ENCODE measurements at regions not wholly inside any gene's neighbourhood (a gene's known extent, or its start where the extent isn't known, plus 50 kb on each side); places are given as distances from the start of the nearest gene placed in this dataset.

GRCh38 chr2:18473241-18474181 lies 86.9 kb downstream of the RDH14 start:
- in situ Hi-C loops (cut with HindIII; ENCODE audit: low sequenced_read_pairs), result no loop called here

GRCh38 chr2:18467749-18468360 lies 92.6 kb downstream of the RDH14 start:
- in situ Hi-C loops (cut with HindIII; ENCODE audit: low sequenced_read_pairs), result no loop called here

GRCh38 chr2:18465979-18466378 lies 94.5 kb downstream of the RDH14 start:
- in situ Hi-C loops (cut with HindIII; ENCODE audit: low sequenced_read_pairs), result no loop called here

- in situ Hi-C loops (cut with HindIII; ENCODE audit: low sequenced_read_pairs), result no loop called here
These were observed 95.5 kb downstream of the RDH14 start for GRCh38 chr2:18464913-18465312.

GRCh38 chr2:18456026-18456425 lies 104.4 kb downstream of the RDH14 start:
- in situ Hi-C loops (cut with HindIII; ENCODE audit: low sequenced_read_pairs), result no loop called here

GRCh38 chr2:18455236-18455862 lies 105.1 kb downstream of the RDH14 start:
- in situ Hi-C loops (cut with HindIII; ENCODE audit: low sequenced_read_pairs), result no loop called here

- in situ Hi-C loops (cut with HindIII; ENCODE audit: low sequenced_read_pairs), result no loop called here
These were observed 105.7 kb downstream of the RDH14 start for GRCh38 chr2:18454692-18455235.

GRCh38 chr2:18446715-18447114 lies 113.7 kb downstream of the RDH14 start:
- in situ Hi-C loops (cut with HindIII; ENCODE audit: low sequenced_read_pairs), result no loop called here

- in situ Hi-C loops (cut with HindIII; ENCODE audit: low sequenced_read_pairs), result no loop called here
These were observed 114.8 kb downstream of the RDH14 start for GRCh38 chr2:18445433-18446320.

- in situ Hi-C loops (cut with HindIII; ENCODE audit: low sequenced_read_pairs), result no loop called here
These were observed 115.6 kb downstream of the RDH14 start for GRCh38 chr2:18444806-18445205.

- in situ Hi-C loops (cut with HindIII; ENCODE audit: low sequenced_read_pairs), result no loop called here
These were observed 118.9 kb downstream of the RDH14 start for GRCh38 chr2:18441583-18441982.

GRCh38 chr2:18440777-18441176 lies 119.7 kb downstream of the RDH14 start:
- in situ Hi-C loops (cut with HindIII; ENCODE audit: low sequenced_read_pairs), result no loop called here

GRCh38 chr2:18440141-18440661 lies 120.3 kb downstream of the RDH14 start:
- in situ Hi-C loops (cut with HindIII; ENCODE audit: low sequenced_read_pairs), result no loop called here

GRCh38 chr2:18439716-18440115 lies 120.7 kb downstream of the RDH14 start:
- in situ Hi-C loops (cut with HindIII; ENCODE audit: low sequenced_read_pairs), result no loop called here

- in situ Hi-C loops (cut with HindIII; ENCODE audit: low sequenced_read_pairs), result no loop called here
These were observed 122.5 kb downstream of the RDH14 start for GRCh38 chr2:18437909-18438308.

GRCh38 chr2:18436503-18437005 lies 123.9 kb downstream of the RDH14 start:
- in situ Hi-C loops (cut with HindIII; ENCODE audit: low sequenced_read_pairs), result no loop called here

- in situ Hi-C loops (cut with HindIII; ENCODE audit: low sequenced_read_pairs), result no loop called here
These were observed 124.9 kb downstream of the RDH14 start for GRCh38 chr2:18435426-18436037.

GRCh38 chr2:18433872-18434271 lies 126.6 kb downstream of the RDH14 start:
- in situ Hi-C loops (cut with HindIII; ENCODE audit: low sequenced_read_pairs), result no loop called here

GRCh38 chr2:18432999-18433398 lies 127.5 kb downstream of the RDH14 start:
- in situ Hi-C loops (cut with HindIII; ENCODE audit: low sequenced_read_pairs), result no loop called here

Data from DLD1 (cell line).